HTR-8/SVneo (cell line): ENCODE measurements at regions not wholly inside any gene's neighbourhood (a gene's known extent, or its start where the extent isn't known, plus 50 kb on each side); places are given as distances from the start of the nearest gene placed in this dataset.
A peak's percentile ranks its signal among the peaks of the same experiment; 100 is the strongest.

Experiments
- DNase-seq: peaks from one replicate; pipeline ENCODE4 v3.0.0; 2011; ENCODE audit warnings: low spot score, mixed read lengths; ENCODE audit not compliant: insufficient read length
- FAIRE-seq: peaks from 2 replicates; lab custom pipeline; 2011; peaks lifted over from hg19 to GRCh38; lab: Jason Lieb, UNC

GRCh38 chrX:42102586-42103282, 179.4 kb upstream of the CASK start:
- FAIRE-seq (no peak), DNase-seq (no peak)

GRCh38 chrX:42098900-42099299, 175.5 kb upstream of the CASK start:
- FAIRE-seq (no peak), DNase-seq (no peak)

- DNase-seq (no peak), FAIRE-seq (no peak)
These were observed 174.1 kb upstream of the CASK start for GRCh38 chrX:42097486-42097885.

- DNase-seq: peak; percentile 54
- FAIRE-seq: peak; percentile 85
These were observed 173.0 kb upstream of the CASK start for GRCh38 chrX:42096265-42096920.

GRCh38 chrX:42094218-42094617, 170.9 kb upstream of the CASK start:
- no peak for FAIRE-seq
- peak; percentile 10 for DNase-seq

- FAIRE-seq: peak; percentile 72
- no peak for DNase-seq
These were observed 170.4 kb upstream of the CASK start for GRCh38 chrX:42093756-42094155.

GRCh38 chrX:42090395-42090794, 167.0 kb upstream of the CASK start:
- DNase-seq: no peak
- no peak for FAIRE-seq

GRCh38 chrX:42089031-42089430, 165.7 kb upstream of the CASK start:
- DNase-seq (no peak), FAIRE-seq (no peak)

- DNase-seq (no peak), FAIRE-seq (no peak)
These were observed 164.6 kb upstream of the CASK start for GRCh38 chrX:42087960-42088359.

GRCh38 chrX:42085836-42086235, 162.5 kb upstream of the CASK start:
- DNase-seq (no peak), FAIRE-seq (peak; percentile 26)

- FAIRE-seq: no peak
- no peak for DNase-seq
These were observed 156.6 kb upstream of the CASK start for GRCh38 chrX:42079968-42080367.

- DNase-seq (no peak), FAIRE-seq (no peak)
These were observed 154.3 kb upstream of the CASK start for GRCh38 chrX:42077675-42078074.

GRCh38 chrX:42075032-42075431, 151.7 kb upstream of the CASK start:
- FAIRE-seq (no peak), DNase-seq (no peak)

GRCh38 chrX:42073448-42073847, 150.1 kb upstream of the CASK start:
- no peak for FAIRE-seq
- DNase-seq: no peak

GRCh38 chrX:42070866-42071265, 147.5 kb upstream of the CASK start:
- DNase-seq (no peak), FAIRE-seq (no peak)

GRCh38 chrX:42054256-42054655, 130.9 kb upstream of the CASK start:
- no peak for FAIRE-seq
- DNase-seq: no peak

- FAIRE-seq (no peak), DNase-seq (no peak)
These were observed 127.0 kb upstream of the CASK start for GRCh38 chrX:42050345-42050744.

- FAIRE-seq (no peak), DNase-seq (no peak)
These were observed 124.5 kb upstream of the CASK start for GRCh38 chrX:42047886-42048285.

- DNase-seq (no peak), FAIRE-seq (no peak)
These were observed 104.8 kb upstream of the CASK start for GRCh38 chrX:42028109-42028508.

- no peak for FAIRE-seq
- DNase-seq: no peak
These were observed 104.1 kb upstream of the CASK start for GRCh38 chrX:42027367-42028000.

- DNase-seq: no peak
- FAIRE-seq: no peak
These were observed 102.5 kb upstream of the CASK start for GRCh38 chrX:42025861-42026260.

- DNase-seq: no peak
- no peak for FAIRE-seq
These were observed 99.8 kb upstream of the CASK start for GRCh38 chrX:42023122-42023521.
